RWPE2 (cell line): ENCODE measurements at regions not wholly inside any gene's neighbourhood (a gene's known extent, or its start where the extent isn't known, plus 50 kb on each side); places are given as distances from the start of the nearest gene placed in this dataset.

Experiments
- ATAC-seq: fragments of 200-7000 bp; cut with Tn5 transposase; 3 replicates; pipeline ENCODE4 v1.9.1; 2021; ENCODE audit warnings: low read depth
- DNase-seq: peaks from one replicate; pipeline ENCODE4 v3.0.0-alpha.2; 2020; ENCODE audit warnings: low spot score
- H3K27ac ChIP-seq: fragments of 450-650 bp; 2 replicates; pipeline ENCODE4 v1.5.1; 2017; ENCODE audit warnings: mild to moderate bottlenecking; ENCODE audit not compliant: poor library complexity, severe bottlenecking
- H3K27me3 ChIP-seq: fragments of 250-450 bp; sonication (Bioruptor Pico); 2 replicates; pipeline ENCODE4 v1.5.1; 2021; ENCODE audit warnings: mild to moderate bottlenecking, moderate library complexity; ENCODE audit not compliant: insufficient read depth, poor library complexity, severe bottlenecking
- H3K36me3 ChIP-seq: fragments of 250-450 bp; sonication (Bioruptor Pico); 2 replicates; pipeline ENCODE4 v1.5.1; 2020; ENCODE audit warnings: low read depth, mild to moderate bottlenecking, moderate library complexity
- H3K4me1 ChIP-seq: fragments of 250-450 bp; sonication (Bioruptor Pico); 2 replicates; pipeline ENCODE4 v1.5.1; 2021; ENCODE audit warnings: mild to moderate bottlenecking, moderate library complexity; ENCODE audit not compliant: insufficient read depth, poor library complexity, severe bottlenecking
- H3K4me3 ChIP-seq: fragments of 250-450 bp; sonication (Bioruptor Pico); 2 replicates; pipeline ENCODE4 v1.5.1; 2021; ENCODE audit warnings: mild to moderate bottlenecking, moderate library complexity; ENCODE audit not compliant: severe bottlenecking
- H3K9me3 ChIP-seq: fragments of 250-450 bp; sonication (Bioruptor Pico); 2 replicates; pipeline ENCODE4 v1.5.1; 2021; ENCODE audit warnings: mild to moderate bottlenecking, moderate library complexity; ENCODE audit not compliant: severe bottlenecking
- TF ChIP-seq, protein P1 (sequence below): fragments of 450-650 bp; IDR thresholded peaks from one replicate; pipeline ENCODE4 v1.5.1; 2017; ENCODE audit warnings: mild to moderate bottlenecking, moderate library complexity; ENCODE audit not compliant: poor library complexity, severe bottlenecking

GRCh38 chr3:163927521-163927920 lies 1150.8 kb downstream of the SI start:
- TF ChIP-seq, protein P1, sequence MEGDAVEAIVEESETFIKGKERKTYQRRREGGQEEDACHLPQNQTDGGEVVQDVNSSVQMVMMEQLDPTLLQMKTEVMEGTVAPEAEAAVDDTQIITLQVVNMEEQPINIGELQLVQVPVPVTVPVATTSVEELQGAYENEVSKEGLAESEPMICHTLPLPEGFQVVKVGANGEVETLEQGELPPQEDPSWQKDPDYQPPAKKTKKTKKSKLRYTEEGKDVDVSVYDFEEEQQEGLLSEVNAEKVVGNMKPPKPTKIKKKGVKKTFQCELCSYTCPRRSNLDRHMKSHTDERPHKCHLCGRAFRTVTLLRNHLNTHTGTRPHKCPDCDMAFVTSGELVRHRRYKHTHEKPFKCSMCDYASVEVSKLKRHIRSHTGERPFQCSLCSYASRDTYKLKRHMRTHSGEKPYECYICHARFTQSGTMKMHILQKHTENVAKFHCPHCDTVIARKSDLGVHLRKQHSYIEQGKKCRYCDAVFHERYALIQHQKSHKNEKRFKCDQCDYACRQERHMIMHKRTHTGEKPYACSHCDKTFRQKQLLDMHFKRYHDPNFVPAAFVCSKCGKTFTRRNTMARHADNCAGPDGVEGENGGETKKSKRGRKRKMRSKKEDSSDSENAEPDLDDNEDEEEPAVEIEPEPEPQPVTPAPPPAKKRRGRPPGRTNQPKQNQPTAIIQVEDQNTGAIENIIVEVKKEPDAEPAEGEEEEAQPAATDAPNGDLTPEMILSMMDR = no peak
- Histone ChIP-seq H3K4me3 (no peak overlapping the region), H3K4me1 (no peaks in the 10 kb centered on the region), H3K27me3 (no peaks in the 10 kb centered on the region), H3K36me3 (no peaks in the 10 kb centered on the region), H3K27ac (no peak overlapping the region), H3K9me3 (no peaks in the 10 kb centered on the region)
- ATAC-seq (no peak), DNase-seq (no peak)

GRCh38 chr3:163924600-163924999 lies 1153.7 kb downstream of the SI start:
- no peak overlapping the region for H3K27ac ChIP-seq
- TF ChIP-seq, protein P1 = no peak
- H3K4me3 ChIP-seq = no peak overlapping the region
- ATAC-seq (no peak), DNase-seq (no peak)
- no peaks in the 10 kb centered on the region for H3K36me3 ChIP-seq
- H3K27me3 ChIP-seq = no peaks in the 10 kb centered on the region
- no peaks in the 10 kb centered on the region for H3K4me1 ChIP-seq
- H3K9me3 ChIP-seq = no peaks in the 10 kb centered on the region

DNA sequence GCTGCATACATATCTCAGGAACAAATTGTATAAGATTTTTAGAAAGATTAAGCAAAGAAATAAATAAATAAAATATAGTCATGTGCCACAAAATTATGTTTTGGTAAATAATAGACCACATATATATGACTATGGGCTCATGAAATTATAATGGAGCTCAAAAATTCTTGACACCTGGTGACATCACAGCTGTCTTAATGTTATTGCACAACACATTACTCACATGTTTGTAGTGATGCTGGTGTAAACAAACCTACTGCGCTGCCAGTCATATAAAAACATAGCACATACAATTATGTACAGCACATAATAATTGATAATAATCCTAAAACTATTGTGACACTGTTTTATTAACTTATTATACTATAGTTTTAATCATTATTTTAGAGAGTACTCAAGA lies 1159.1 kb downstream of the SI start:
- Histone ChIP-seq H3K4me3 (no peak overlapping the region), H3K9me3 (no peaks in the 10 kb centered on the region), H3K27ac (no peak overlapping the region), H3K4me1 (no peaks in the 10 kb centered on the region), H3K27me3 (no peaks in the 10 kb centered on the region), H3K36me3 (no peaks in the 10 kb centered on the region)
- ATAC-seq = no peak
- TF ChIP-seq, protein P1 = no peak
- no peak for DNase-seq

DNA sequence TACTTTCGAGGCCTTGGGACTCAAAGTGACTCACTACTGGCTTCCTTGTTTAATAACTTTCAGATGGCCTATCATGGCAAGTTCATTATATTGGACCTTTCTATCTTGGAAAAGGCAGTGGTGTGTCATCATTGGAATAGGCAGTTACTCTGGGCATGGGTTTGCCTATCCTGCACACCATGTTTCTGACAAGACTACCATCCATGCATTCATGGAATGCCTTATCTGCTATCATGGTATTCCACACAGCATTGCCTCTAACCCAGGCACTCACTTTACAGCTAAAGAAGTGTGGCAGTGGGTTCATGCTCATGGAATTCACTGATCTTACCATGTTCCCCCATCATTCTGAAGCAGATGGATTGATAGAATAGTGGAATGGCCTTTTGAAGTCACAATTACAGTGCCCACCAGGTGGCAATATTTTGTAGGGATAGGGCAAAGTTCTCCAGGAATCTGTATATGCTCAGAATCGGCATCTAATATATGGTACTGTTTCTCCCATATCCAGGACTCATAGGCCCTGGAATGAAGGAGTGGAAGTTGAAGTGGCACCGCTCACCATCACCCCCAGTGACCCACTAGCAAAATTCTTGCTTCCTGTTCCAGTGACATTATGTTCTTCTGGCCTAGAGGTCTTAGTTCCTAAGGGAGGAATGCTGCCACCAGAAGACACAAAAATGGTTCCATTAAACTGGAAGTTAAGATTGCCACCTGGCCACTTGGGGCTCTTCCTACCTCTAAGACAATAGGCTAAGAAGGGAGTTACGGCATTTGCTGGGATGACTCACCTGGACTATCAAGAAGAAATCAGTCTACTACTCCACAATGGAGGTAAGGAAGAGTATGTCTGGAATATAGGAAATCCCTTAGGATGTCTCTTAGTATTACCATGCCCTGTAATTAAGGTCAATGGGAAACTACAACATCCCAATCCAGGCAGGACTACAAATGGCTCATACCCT lies 1161.4 kb downstream of the SI start:
- Histone ChIP-seq H3K27ac (no peak overlapping the region), H3K4me1 (no peaks in the 10 kb centered on the region), H3K9me3 (no peaks in the 10 kb centered on the region), H3K27me3 (no peaks in the 10 kb centered on the region), H3K36me3 (no peaks in the 10 kb centered on the region), H3K4me3 (no peak overlapping the region)
- no peak for DNase-seq
- TF ChIP-seq, protein P1 = peak; percentile 16
- no peak for ATAC-seq

DNA sequence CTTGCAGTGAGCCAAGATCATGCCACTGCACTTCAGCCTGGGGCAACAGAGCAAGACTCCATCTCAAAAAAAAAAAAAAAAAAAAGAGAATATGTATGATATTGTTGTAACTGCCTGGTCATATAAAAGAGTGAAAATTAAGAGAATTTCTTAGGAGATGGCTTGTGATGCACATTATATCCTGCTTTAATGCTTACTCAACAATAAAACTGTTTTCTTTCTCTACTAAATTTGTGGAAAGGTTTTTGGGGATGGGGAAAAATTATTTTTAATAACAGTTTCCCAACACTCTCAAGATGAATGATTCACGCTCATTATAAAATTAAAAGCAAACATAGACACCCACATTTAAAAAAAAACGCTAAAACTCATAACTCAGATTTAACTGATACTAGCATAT lies 1163.0 kb downstream of the SI start:
- H3K4me1 ChIP-seq = no peaks in the 10 kb centered on the region
- TF ChIP-seq, protein P1 = no peak
- no peaks in the 10 kb centered on the region for H3K9me3 ChIP-seq
- H3K4me3 ChIP-seq = no peak overlapping the region
- ATAC-seq (no peak), DNase-seq (no peak)
- H3K27me3 ChIP-seq = no peaks in the 10 kb centered on the region
- H3K36me3 ChIP-seq = no peaks in the 10 kb centered on the region
- H3K27ac ChIP-seq = no peak overlapping the region
